ENCODE measurements at regions not wholly inside any gene's neighbourhood (a gene's known extent, or its start where the extent isn't known, plus 50 kb on each side); places are given as distances from the start of the nearest gene placed in this dataset.

DNA sequence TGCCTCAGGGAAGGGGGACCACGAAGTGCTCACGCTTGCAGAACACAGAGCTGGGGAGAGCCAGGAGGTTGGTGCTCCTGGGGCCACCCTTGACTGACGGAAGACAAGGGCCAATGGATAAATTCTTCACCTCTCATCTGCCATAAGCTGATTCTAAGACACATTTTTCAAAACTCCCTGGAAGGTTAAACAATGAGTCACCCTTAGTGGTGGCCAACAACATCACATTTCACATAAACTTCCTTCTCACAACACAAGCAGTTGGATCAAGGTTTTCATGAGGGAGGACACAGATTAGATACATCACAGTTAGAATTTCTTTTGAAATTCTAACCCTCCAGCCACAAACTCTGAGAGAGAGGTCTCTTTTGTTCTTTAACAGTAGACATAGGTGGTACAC, 713.6 kb upstream of the POU3F3 start:
- TF ChIP-seq EZH2 (IDR thresholded peaks at IDR 0.05; ENCODE audit: low read length, missing control alignments) (no peak), CTCF (conservative IDR thresholded peaks at IDR 0.05 in 1 of 2, IDR thresholded peaks at IDR 0.05 in 1 of 2; ENCODE audit: low read depth in 1 of 2, low read length in 2 of 2) (no peak)

Measured in fibroblast of lung (primary cell).